ENCODE measurements at regions not wholly inside any gene's neighbourhood (a gene's known extent, or its start where the extent isn't known, plus 50 kb on each side); places are given as distances from the start of the nearest gene placed in this dataset.
A peak's percentile ranks its signal among the peaks of the same experiment; 100 is the strongest.
"Not testable (repeated sequence)": the region's sequence is repeated elsewhere in the genome, so short reads cannot be mapped to it uniquely, and the experiment has no call there.

DNA sequence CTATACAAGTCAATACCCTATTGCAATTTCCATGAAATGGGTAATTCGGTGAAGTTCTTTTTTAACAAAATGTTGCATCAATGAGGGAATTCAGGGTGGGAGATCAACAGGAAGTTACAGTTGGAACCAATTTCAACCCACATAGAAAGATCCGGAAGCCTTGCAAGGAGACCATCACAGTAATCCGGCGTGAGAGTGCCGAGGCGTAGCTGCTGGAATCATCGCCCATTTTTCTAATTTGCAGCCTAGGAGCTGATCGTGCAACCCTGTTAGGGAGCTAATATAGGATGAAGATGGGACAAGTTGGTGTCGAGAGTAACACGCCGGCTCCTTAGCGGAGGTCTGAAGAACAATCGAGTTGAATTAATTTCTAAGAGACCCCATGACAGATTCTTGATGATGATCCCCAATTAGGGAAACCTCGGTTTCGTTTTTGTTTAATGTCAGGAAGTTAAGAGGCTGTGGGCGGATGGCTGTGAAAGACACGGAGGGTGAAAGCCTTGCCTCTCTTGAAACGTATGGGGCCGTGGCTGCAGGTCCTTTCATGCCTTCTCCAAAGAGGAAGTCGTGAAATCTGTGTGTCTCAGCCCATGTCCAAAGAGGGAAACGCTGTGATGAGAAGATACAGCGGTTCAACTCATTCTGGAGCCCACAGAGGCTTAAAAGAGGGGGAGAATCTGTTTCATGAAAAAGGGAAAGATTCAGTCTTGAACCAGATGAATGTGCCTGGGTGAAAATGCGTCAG, 51.2 kb upstream of the CARD11 start:
- DNase-seq: peak; percentile 40

DNA sequence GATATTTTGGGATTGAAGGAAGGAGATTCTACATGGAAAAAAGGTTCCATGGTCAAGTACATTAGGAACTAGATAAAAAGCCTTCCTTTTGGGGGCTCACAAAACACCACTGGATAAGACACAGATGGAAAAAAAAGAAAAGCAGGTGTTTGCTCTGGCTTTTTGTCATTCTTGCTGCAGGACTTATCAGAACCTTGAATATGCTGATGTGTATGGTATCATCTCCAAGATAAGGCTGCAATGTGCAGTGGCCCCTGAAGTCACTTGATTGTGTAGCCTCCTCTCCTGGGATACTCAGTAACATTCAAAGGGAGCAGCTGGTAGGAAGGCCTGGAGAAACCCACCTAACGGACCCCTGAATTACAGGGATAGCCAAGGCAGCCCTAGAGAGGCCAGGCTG, 54.1 kb upstream of the CARD11 start:
- no peak for DNase-seq

DNA sequence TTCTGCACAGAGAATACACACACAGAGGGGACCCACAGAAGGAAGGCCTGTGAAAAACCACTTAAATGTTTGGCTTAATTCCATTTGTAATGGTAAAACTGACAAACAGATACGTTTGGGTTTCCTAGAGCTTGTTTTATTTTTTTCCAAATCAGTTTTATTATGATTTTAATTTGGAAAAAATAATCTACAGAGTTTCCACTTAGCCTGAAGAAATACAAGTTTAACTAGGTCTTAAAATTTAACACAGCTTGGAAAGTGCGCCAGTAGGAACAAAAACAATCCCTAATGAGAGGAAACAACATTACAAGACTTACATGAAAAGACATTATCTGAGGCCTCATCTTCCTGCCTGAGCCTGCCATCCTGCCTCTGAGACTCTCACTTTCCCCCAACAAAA, 58.5 kb upstream of the CARD11 start:
- no peak for DNase-seq

DNA sequence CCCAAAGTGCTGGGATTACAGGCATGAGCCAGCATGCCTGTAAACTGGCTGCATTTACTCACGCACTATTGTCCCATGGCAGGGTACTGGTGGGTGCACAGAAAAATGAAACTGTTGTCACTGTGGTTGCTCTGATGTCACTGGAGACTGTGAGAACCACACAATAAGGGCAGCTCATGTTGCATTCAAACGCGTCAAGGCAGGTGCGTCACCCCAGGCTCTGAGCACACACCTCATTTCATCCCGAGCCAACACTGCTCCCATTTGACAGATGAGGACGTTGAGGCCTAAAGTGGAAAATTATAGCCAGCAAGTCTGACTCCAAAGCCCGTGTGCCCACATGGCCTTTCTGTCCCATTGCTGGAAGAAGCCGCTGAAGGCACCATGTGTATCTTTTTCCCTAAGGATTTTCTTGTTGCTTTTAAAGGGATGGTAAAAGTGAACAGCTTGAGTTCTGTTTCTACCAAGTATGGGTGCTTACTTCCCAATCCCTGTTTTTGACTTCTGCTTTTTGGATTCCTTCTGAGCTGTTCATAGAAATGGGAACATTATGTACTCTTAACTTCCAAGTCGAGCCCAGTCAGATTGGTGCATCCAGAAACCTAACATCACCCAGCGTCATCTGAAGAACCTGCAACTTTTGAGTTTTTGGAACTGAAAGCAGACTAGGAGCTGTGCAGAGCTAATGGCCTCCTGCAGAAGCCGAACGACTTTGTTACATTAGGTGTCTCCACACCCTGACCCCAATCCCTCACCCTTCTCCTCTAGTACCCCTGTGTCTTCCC, 60.1 kb upstream of the CARD11 start:
- no peak for DNase-seq

DNA sequence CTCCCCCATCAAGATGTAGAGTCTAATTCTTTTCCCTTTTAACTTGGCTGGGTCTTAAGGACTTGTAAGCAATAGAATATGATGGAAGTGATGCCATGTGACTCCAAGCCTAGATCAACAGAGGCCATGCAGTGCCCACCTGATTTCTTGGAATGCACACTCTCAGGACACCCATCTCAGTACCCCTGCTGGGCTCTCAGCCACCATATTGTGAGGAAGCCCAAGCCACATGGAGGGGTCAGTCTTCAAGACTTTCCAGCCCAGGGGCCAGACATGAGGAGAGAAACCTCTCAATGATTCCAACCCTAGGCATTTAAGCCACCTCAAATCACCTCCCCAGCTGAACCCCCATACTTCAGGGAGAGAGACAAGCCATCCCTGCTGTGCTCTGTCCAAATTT, 62.2 kb upstream of the CARD11 start:
- DNase-seq: no peak

DNA sequence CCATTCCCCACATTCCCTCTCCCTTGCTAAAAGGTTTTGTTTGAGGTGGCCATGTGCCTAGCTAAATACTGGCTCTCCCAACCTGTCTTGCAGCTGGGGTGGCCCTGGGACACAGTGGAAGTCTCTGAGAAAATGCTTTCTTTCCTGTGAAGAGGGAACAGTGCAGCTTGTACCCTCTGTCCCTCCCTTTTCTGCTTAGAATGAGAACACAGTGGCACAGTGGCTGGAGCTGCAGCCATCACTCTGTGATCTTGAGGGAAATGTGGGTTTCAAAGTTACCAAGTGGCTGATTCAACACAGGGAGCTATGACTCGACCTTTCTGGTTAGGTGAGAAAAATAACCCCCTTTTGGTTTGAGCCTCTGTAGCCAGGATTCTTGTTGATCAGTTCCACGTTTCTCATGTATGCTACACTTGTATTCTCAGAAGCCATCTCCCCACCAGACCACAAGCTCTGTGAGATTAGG, 62.7 kb upstream of the CARD11 start:
- peak; percentile 43 for DNase-seq

DNA sequence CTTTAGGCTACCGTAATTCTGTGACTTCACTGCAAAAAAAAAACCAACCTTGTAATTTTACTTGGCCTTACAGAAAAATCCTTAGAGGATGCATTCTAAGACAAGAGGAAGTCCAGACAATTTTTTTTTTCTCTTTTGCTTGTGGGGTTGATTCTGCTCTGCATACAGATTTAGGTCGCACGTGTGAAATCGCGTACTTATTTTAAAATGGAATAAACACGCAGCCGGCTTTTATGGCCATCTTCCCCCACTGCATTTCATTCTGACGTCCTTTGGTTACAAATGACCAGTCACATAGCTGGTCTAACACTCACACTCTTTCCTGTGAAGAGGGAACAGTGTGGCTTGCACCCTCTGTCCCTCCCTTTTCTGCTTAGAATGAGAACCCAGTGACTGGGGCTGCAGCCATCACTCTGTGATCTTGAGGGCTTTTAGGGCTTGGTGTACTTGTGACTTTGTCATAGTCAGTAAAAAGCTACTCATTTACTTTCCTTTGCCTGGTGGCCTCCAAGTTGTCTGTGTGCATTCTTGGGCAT, 63.6 kb upstream of the CARD11 start:
- DNase-seq: no peak

DNA sequence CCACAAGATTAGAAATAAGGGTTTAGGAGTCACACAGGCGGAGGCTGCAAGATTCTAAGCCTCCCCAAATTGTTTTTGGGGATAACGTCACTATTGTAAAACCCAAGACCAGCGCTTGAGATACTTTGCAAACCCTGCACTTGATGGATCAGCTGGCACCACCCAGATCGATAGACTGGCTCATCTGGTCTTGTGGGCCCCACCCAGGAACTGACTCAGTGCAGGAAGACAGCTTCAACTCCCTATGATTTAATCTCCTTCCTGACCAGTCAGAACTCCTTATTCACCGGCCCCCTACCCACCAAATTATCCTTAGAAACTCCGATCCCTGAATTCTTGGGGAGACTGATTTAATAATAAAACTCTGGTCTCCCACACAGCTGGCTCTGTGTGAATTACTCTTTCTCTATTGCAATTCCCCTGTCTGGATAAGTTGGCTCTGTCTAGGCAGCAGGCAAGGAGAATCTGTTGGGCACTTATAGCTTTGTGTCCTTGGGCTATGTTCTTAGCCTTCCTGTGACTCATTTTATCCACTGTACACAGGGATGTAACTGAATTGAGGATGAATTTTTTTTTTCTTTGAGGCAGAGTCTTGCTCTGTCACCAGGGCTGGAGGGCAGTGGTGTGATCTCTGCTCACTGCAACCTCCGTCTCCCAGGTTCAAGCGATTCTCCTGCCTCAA, 64.4 kb upstream of the CARD11 start:
- no peak for DNase-seq

DNA sequence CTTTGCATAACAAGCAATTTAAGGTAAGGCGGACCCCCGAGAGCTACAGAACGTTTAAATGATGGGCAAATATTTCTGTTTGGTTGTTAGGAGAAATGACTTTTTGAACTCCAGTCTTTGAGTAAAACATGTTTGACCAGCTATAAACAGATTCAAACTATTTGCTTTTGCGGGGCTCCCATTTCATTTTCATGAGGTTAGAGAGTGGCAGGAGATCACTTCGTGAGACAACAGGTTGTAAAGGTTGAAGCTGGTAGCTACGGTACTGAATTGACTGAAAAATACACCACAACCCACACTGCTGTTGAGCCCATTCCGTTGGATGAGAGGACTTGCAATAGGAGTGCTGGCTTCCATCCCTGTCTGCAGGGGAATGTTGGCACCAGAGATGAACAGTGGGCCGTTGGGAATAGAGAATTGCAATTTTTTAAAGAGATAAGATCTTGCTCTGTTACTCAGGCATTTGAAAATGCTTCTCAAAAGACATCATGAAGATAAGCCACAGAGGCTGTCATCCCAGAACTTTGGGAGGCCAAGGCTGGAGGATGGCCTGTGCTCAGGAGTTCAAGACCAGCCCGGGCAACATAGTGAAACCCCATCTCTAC, 65.7 kb upstream of the CARD11 start:
- DNase-seq: no peak

DNA sequence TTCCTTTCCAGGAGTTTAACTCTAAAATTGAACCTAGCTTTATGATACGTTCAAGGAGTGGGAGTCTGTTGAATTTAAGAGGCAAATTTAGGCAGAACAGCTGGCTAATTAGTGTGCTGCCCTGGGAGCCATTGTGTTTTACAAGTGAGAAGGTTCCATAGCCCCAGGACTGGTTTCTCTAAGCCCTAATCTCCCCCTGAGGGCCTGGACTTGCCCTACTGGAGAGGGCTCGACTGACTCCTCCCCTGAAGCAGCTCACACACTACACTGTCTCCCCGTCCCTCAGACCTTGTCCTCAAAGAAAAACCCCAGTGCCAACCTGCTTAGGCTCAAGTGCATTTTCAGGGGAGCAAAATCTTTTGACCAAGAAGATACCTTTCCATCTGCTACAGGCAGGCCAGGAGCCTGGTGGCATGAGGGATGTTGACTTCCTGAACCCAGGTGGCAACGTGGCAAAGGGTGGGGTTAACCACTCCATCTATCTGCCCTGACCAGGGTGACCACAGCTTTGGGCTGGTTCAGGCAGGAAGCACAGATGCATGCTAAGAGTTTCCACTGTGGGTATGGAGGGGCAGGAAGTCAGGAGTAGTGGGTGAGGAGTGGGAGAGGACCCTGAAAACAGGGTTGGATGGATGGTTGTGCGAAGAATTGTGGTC, 68.9 kb upstream of the CARD11 start:
- no peak for DNase-seq

DNA sequence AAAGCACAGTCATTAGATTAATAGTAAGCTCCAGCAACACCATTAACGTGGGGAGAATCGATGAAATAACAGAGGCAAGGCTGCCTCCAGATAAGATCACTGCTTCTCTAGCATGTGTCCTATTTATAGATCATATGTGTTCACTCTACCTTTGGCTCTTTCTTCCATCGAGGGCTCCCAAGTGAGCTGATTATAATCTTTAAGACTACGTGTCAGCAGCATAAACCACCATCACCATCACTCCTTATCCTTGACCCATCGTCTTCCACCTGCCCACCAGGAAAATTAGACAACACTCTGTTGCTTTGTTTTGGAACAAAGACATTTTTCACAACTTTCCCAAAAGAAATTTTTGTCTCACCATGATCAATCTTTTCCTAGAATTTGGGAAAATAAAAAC, 71.2 kb upstream of the CARD11 start:
- no peak for DNase-seq

DNA sequence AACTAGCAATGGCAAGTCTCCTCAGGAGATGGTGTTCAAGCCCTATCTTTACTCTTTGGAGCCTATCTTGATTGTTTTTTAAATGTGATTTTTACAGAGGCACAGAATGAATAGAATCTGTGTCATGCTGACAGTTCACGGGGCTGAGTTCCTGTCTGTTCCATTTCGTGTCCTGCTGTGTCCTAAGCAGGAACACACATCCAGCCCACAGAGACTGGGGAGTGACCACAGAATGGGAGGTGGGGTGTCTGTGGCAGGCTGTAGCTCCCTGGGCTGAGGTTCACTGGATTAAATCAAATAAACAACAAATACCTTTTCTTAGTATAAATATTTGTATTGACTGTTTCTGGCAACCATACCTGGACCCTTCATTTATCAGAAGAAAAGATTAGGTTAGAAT, 73.4 kb upstream of the CARD11 start:
- DNase-seq: no peak

DNA sequence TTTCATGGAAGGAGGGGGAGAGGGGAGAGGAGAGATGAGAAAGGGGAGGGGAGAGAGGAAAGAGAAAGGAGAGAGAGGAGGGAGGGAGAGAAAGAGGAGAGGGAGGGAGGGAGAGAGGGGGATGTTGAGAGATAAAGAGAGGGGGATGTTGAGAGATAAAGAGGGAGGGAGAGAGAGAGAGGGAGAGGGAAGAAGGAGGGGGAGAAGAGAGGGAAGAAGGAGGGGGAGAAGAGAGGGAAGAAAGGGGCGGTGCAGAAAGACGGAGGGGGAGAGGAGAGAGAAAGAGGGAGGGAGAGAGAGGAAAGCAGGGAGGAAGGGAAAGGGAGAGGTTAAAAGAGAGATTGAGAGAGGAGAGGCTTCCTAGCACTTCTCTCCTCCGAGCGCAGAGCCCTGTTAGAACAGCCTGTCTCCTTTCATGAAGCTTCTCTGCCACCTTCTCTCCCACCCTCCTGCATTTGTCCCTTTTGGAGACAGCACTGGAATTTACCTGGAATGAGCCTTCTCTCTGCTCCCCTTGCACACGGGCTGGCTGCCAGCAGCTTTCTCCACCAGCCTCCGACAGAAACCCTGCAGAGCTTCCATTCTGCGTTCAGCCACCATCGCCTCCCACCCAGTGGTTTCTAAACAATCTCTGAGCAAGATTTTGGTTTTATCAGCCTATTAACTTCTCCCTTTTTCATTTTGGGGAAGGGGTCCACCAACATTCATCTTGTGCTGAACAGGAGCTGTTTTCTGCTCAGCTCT, 74.0 kb upstream of the CARD11 start:
- DNase-seq: no peak

DNA sequence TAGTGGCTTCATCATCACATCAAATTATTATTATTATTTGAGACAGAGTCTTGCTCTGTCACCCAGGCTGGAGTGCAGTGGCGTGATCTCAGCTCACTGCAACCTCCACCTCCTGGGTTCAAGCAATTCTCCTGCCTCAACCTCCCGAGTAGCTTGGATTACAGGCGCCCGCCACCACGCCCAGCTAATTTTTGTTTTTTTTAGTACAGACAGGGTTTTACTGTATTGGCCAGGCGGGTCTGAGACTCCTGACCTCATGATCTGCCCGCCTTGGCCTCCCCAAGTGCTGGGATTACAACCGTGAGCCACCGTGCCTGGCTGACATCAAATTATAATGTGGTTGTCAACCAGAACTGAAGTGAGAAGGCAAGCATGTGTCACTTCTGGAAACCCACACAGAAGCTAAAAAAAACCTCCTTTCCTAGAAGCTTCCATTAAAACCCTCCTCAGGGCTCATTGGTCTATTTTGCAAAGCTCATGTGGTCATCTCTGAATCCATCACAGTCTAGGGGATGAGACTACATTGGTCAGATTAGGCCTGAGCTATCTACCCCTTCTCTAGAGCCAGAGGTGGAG, 75.8 kb upstream of the CARD11 start:
- DNase-seq: not testable (repeated sequence)

DNA sequence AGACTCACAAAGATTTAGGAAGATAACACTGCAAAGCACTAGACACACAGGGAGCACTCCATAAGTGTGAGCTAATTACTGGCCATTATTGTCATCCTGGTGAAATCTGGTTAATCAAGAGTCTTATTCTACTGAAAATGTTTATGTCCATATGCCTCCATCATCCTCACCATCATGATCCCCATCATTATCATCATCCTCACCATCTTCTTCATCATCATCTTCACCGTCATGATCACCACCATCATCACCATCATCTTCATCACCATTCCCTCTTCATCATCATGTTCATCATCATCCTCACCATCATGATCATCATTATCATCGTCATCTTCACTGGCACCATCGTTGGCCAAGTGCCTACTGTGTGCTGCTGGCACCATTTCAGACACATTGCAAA, 76.3 kb upstream of the CARD11 start:
- DNase-seq: no peak

DNA sequence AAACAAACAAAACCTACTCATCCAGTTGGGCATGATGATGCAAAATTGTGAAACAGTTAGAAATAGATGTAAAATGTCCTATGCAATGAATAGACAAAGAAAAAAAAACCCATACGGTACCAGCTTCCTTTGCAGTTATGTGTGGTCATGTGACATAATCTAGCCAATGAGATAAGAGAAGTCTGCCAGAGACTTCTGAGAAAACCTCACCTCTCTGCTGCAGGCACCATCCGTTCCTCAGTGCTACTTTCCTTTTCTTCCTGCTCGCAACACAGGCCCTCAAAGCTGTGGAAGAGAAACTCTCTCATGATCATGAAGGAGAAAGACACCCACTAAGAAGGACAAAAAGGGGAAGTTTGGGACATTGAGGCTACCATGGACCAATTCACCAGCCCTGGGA, 76.8 kb upstream of the CARD11 start:
- no peak for DNase-seq

DNA sequence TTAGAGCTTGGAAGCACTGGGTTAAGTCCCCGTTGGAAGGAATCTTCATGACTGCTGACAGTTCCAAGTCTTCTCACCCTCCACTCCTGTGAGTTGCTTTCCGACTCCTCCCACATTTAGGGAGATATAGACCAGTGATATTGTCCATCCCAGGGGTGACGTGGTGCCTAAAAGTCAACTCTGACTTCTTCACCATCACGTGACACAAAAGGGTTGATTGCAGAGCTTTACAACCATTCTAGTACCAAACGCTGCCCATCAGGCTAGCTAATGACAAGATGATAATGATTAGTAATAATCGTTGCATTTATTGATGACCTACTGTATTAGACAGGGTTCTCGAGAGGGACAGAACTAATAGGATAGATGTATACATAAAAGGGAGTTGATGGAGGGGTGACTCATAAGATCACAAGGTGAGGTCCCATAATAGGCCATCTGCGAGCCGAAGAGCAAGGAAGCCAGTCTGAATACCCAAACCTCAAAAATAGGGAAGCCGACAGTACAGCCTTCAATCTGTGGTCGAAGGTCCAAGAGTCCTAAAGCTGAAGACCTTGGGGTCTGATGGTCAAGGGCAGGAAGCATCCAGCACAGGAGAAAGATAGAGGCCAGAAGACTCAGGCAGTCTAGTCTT, 85.3 kb upstream of the CARD11 start:
- DNase-seq: no peak

DNA sequence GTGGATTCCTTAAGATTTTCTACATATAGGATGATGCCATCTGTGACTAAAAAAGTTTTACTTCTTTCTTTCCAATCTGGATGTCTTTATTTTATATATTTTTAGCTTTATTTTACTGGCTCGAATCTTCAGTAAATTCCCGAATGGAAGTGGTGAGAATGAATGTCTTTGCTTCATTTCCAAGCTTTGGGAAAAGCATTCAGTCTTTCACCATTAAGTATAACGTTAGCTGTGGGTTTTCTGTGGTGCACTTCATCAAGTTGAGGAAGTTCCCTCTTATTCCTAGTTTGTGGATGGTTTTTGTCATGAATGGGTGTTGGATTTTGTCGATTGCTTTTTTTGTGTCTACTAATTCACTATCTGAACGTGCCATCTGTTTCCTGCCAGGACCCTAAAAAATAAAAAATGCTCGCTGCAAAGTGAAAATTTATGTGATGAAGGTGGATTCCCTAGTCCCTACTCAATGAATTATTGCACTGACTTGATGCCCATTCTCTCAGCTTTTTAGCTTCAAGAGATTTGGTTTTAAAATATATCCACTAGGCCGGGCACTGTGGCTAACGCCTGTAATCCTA, 90.2 kb upstream of the CARD11 start:
- DNase-seq: no peak

DNA sequence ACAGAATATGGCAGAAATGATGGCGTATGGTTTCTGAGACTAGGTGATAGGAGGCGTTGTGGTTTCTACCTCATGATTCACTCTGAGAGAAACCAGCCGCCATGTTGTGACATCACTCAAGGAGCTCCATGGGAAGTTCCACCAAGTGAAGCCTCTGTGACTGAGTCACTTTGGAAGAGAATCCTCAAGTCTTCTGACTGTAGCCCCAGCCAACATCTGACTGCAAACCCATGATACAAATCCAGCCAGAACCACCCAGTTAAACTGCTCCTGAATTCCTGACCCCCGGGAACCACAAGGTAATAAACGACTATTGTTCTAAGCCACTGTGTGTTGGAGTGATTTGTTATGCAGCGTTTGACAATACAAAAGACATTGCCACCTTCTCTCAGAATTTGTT, 91.1 kb upstream of the CARD11 start:
- peak; percentile 30 for DNase-seq

DNA sequence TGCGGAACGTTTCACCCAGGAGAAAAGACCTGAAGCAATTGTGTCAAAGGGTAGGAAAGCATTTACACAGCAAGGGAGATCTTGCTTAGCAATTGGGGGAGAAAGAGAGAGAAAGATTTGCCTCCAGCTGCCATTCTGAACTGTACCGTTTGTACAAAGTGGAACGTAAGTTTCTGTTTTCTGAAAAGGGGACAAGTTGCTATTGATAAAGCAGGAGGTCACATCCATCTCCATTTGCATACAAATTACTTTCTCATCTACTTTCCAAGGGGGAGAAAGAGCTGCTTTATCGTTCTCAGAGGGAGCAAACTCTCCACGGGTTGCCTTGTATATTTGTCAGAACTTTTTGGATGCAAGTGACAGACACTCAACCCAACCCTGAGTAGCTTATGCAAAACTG, 92.0 kb upstream of the CARD11 start:
- DNase-seq: no peak

DNA sequence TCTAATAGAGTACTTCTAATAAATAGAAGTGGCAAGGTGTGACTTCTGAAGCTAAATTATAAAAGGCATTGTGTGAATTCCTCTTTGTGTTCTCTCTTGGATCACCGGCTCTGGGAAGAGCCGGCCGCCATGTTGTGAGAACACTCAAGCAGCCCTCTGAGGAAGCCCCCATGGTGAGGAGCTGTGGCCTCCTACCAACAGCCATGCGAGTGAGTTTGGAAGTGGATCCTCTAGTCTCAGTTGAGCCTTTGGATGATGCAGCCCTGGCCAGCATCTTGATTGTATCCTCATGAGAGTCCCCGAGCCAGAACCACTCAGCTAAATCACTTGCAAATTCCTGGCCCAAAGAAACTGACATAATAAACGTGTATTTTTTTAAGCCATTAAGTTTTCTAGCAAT, 94.5 kb upstream of the CARD11 start:
- DNase-seq: no peak
